ENCODE measurements at regions not wholly inside any gene's neighbourhood (a gene's known extent, or its start where the extent isn't known, plus 50 kb on each side); places are given as distances from the start of the nearest gene placed in this dataset.

GRCh38 chr2:147006736-147007141 is 838.1 kb upstream of the ACVR2A start:
- no peaks in the 10 kb centered on the region for H3K27me3 ChIP-seq (ENCODE audit: insufficient read depth, low read length)
- no peaks in the 10 kb centered on the region for H3K4me1 ChIP-seq (ENCODE audit: insufficient read depth, low read length)
- H4K8ac ChIP-seq (replicated peaks; ENCODE audit: insufficient read length, low read depth, low read length): no peak overlapping the region
- no peak overlapping the region for H2BK120ac ChIP-seq (ENCODE audit: low read depth, low read length, poor library complexity, severe bottlenecking)
- no peak overlapping the region for H2AK5ac ChIP-seq (ENCODE audit: insufficient read length, low read length)
- no peak overlapping the region for H3K14ac ChIP-seq (ENCODE audit: insufficient read depth, low read length)
- H3K23ac ChIP-seq (ENCODE audit: insufficient read length, low read depth, low read length): no peak overlapping the region
- no peak overlapping the region for H2AFZ ChIP-seq (ENCODE audit: low read length)
- H3K27ac Mint-ChIP-seq: no peak overlapping the region
- no peak overlapping the region for H2BK15ac ChIP-seq (ENCODE audit: low read depth, low read length)
- H3K4me3 Mint-ChIP-seq: no peak overlapping the region
- H3K56ac ChIP-seq (ENCODE audit: insufficient read length, low read depth, low read length): no peak overlapping the region
- no peak overlapping the region for H3K18ac ChIP-seq (ENCODE audit: insufficient read length, low read depth, low read length)
- no peaks in the 10 kb centered on the region for H4K20me1 ChIP-seq (ENCODE audit: control insufficient read depth, insufficient read depth, insufficient read length)
- H3K27ac ChIP-seq (ENCODE audit: insufficient read length, low read depth, low read length): no peak overlapping the region
- no peak for TF ChIP-seq CTCF (conservative IDR thresholded peaks at IDR 0.05)
- H3K9me3 Mint-ChIP-seq: no peaks in the 10 kb centered on the region
- no peak overlapping the region for H3K9ac ChIP-seq (ENCODE audit: extremely low read depth, insufficient read length, low read length)
- H3K4me2 ChIP-seq (ENCODE audit: insufficient read depth, insufficient read length, low read length): no peak overlapping the region
- no peak overlapping the region for H2BK5ac ChIP-seq (ENCODE audit: insufficient read length, low read length)
- DNase-seq: no peak
- no peaks in the 10 kb centered on the region for H3K9me3 ChIP-seq (ENCODE audit: control insufficient read depth, low read depth, low read length)
- H3K4me1 Mint-ChIP-seq: no peaks in the 10 kb centered on the region
- H3K4ac ChIP-seq (ENCODE audit: low read depth, low read length): no peak overlapping the region
- H3K23me2 ChIP-seq (ENCODE audit: insufficient read length, low read depth, low read length, poor library complexity, severe bottlenecking): no peaks in the 10 kb centered on the region
- H3K79me1 ChIP-seq (ENCODE audit: insufficient read depth, low read depth, low read length, poor library complexity, severe bottlenecking): no peaks in the 10 kb centered on the region
- no peaks in the 10 kb centered on the region for H3K79me2 ChIP-seq (ENCODE audit: insufficient read depth, low read length)
- no peaks in the 10 kb centered on the region; a peak in 1 of 7 replicates for H3K36me3 Mint-ChIP-seq (ENCODE audit: insufficient read depth in 1 of 3, low read depth in 3 of 3)
- no peak overlapping the region for H2BK12ac ChIP-seq (ENCODE audit: insufficient read length, low read depth, low read length)
- H4K5ac ChIP-seq (ENCODE audit: insufficient read length, low read depth, low read length): no peak overlapping the region
- no peak overlapping the region for H4K91ac ChIP-seq (ENCODE audit: insufficient read length, low read depth, low read length)
- no peak overlapping the region for H2BK20ac ChIP-seq (ENCODE audit: low read depth, low read length, poor library complexity, severe bottlenecking)
- no CpG with 5 or more reads among the region's 2 CpGs for WGBS (ENCODE audit: extremely low coverage, insufficient read length, low lambda C conversion rate)
- no peaks in the 10 kb centered on the region for H3K27me3 Mint-ChIP-seq (ENCODE audit: low read depth)
- no peak overlapping the region for H3T11ph ChIP-seq (ENCODE audit: low read length)
